Neuronal stem cell (in vitro differentiated cells): ENCODE measurements at regions not wholly inside any gene's neighbourhood (a gene's known extent, or its start where the extent isn't known, plus 50 kb on each side); places are given as distances from the start of the nearest gene placed in this dataset.
A peak's percentile ranks its signal among the peaks of the same experiment; 100 is the strongest.
"Not testable (repeated sequence)": the region's sequence is repeated elsewhere in the genome, so short reads cannot be mapped to it uniquely, and the experiment has no call there.

Experiments used
- DNase-seq: peaks from one replicate; pipeline ENCODE4 v3.0.0-alpha.2; 2013; ENCODE audit warnings: low spot score
- H2AFZ ChIP-seq: one replicate; pipeline ENCODE4 v1.6.1; 2013; ENCODE audit warnings: mild to moderate bottlenecking, low read length, inconsistent platforms
- H2AK5ac ChIP-seq: 2 replicates; pipeline ENCODE4 v1.6.1; 2013; ENCODE audit warnings: low read depth, mild to moderate bottlenecking, inconsistent platforms, low read length, moderate library complexity, mixed read lengths
- H2BK120ac ChIP-seq: 2 replicates; pipeline ENCODE4 v1.6.1; 2013; ENCODE audit warnings: low read depth, mild to moderate bottlenecking, inconsistent platforms, low read length, moderate library complexity, mixed read lengths
- H2BK12ac ChIP-seq: one replicate; pipeline ENCODE4 v1.6.1; 2013; ENCODE audit warnings: low read length, inconsistent platforms
- H2BK15ac ChIP-seq: 2 replicates; pipeline ENCODE4 v1.6.1; 2013; ENCODE audit warnings: mild to moderate bottlenecking, low read length, inconsistent platforms, mixed read lengths
- H2BK5ac ChIP-seq: one replicate; pipeline ENCODE4 v1.6.1; 2013; ENCODE audit warnings: inconsistent platforms, mild to moderate bottlenecking, low read length, moderate library complexity
- H3K14ac ChIP-seq: one replicate; pipeline ENCODE4 v1.6.1; 2013; ENCODE audit warnings: low read length, inconsistent platforms
- H3K18ac ChIP-seq: 2 replicates; pipeline ENCODE4 v1.6.1; 2013; ENCODE audit warnings: low read length, inconsistent platforms
- H3K23ac ChIP-seq: 2 replicates; pipeline ENCODE4 v1.6.1; 2013; ENCODE audit warnings: low read depth, mild to moderate bottlenecking, mixed read lengths, low read length, inconsistent platforms; ENCODE audit not compliant: poor library complexity
- H3K27ac ChIP-seq: replicated peaks from 3 replicates; pipeline ENCODE4 v1.5.1; 2013; ENCODE audit warnings: low read length, inconsistent platforms
- H3K27me3 ChIP-seq, 3 experiments: 2 replicates each; pipeline ENCODE4 v1.6.1; 2013; ENCODE audit warnings: low read length in 3 of 3, mild to moderate bottlenecking in 2 of 3, inconsistent platforms in 1 of 3, low read depth in 1 of 3, mixed read lengths in 1 of 3, moderate library complexity in 1 of 3; ENCODE audit not compliant: control insufficient read depth in 3 of 3, insufficient read depth in 3 of 3
- H3K36me3 ChIP-seq, 2 donors: replicated peaks in 1 of 2; 2 replicates each; pipeline ENCODE4 v1.6.1; 2013; ENCODE audit warnings: low read length in 2 of 2; ENCODE audit not compliant: control insufficient read depth in 2 of 2, insufficient read depth in 2 of 2
- H3K4ac ChIP-seq: 2 replicates; pipeline ENCODE4 v1.6.1; 2013; ENCODE audit warnings: inconsistent platforms, mild to moderate bottlenecking, low read length, moderate library complexity
- H3K4me1 ChIP-seq, 2 donors: 1 replicate in 1 of 2; 2 replicates in 1 of 2; pipeline ENCODE4 v1.6.1; 2013; ENCODE audit warnings: low read length in 2 of 2, low read depth in 1 of 2; ENCODE audit not compliant: control insufficient read depth in 2 of 2, insufficient read depth in 1 of 2
- H3K4me2 ChIP-seq: one replicate; pipeline ENCODE4 v1.6.1; 2013; ENCODE audit warnings: mild to moderate bottlenecking, low read length, inconsistent platforms; ENCODE audit not compliant: insufficient read depth, poor library complexity, severe bottlenecking
- H3K4me3 ChIP-seq, 2 donors: 2 replicates each; pipeline ENCODE4 v1.5.1; 2013; ENCODE audit warnings: low read length in 2 of 2, mild to moderate bottlenecking in 2 of 2, inconsistent platforms in 1 of 2, moderate library complexity in 1 of 2
- H3K79me1 ChIP-seq: one replicate; pipeline ENCODE4 v1.6.1; 2013; ENCODE audit warnings: low read depth, mild to moderate bottlenecking, inconsistent platforms, low read length, moderate library complexity
- H3K9ac ChIP-seq: one replicate; pipeline ENCODE4 v1.6.1; 2013; ENCODE audit warnings: mild to moderate bottlenecking, low read depth, low read length, inconsistent platforms; ENCODE audit not compliant: poor library complexity
- H3K9me3 ChIP-seq, 2 donors: replicated peaks in 1 of 2; 2 replicates each; pipeline versions ENCODE3 to v1.6.1; 2013; ENCODE audit warnings: low read length in 2 of 2, mild to moderate bottlenecking in 2 of 2, inconsistent platforms in 1 of 2, low read depth in 1 of 2, mixed read lengths in 1 of 2, moderate library complexity in 1 of 2; ENCODE audit not compliant: control insufficient read depth in 2 of 2, insufficient read depth in 1 of 2
- H4K8ac ChIP-seq: one replicate; pipeline ENCODE4 v1.6.1; 2013; ENCODE audit warnings: low read depth, mild to moderate bottlenecking, inconsistent platforms, low read length, moderate library complexity
- H4K91ac ChIP-seq: one replicate; pipeline ENCODE4 v1.6.1; 2013; ENCODE audit warnings: low read length, low read depth, mild to moderate bottlenecking, inconsistent platforms; ENCODE audit not compliant: poor library complexity
- WGBS, 2 donors: extraction: QIAGEN DNeasy Blood & Tissue Kit; methylation state at CpG; one replicate each; pipeline ENCODE4 v1.1.7; 2013; ENCODE audit warnings: missing lambda C conversion rate in 2 of 2, mixed read lengths in 1 of 2; ENCODE audit not compliant: insufficient read length in 2 of 2, insufficient replicate concordance in 1 of 2; ENCODE audit errors: extremely low coverage in 2 of 2; 5-methylcytosine and 5-hydroxymethylcytosine counted together

- H3K79me1 ChIP-seq, DNase-seq, H3K36me3 ChIP-seq, H3K27ac ChIP-seq, H3K9me3 ChIP-seq, H4K91ac ChIP-seq, H2BK5ac ChIP-seq, H3K14ac ChIP-seq, H2BK15ac ChIP-seq, H4K8ac ChIP-seq, H3K4ac ChIP-seq, H2BK120ac ChIP-seq, H3K4me3 ChIP-seq, H3K4me2 ChIP-seq, H2BK12ac ChIP-seq, H2AFZ ChIP-seq, H3K9ac ChIP-seq, H2AK5ac ChIP-seq, H3K18ac ChIP-seq, H3K27me3 ChIP-seq, H3K23ac ChIP-seq: not testable (repeated sequence)
- peaks cover 0 to 14% of the 10 kb centered on the region in 2 donors for H3K4me1 ChIP-seq
- no CpG with 5 or more reads among the region's 1 CpG for WGBS, 2 donors
Observed at GRCh38 chr3:178112552-178112951, 423.7 kb upstream of the KCNMB2 start.

- H3K4ac ChIP-seq = no peak overlapping the region
- H2BK120ac ChIP-seq = no peak overlapping the region
- no peak overlapping the region for H3K14ac ChIP-seq
- no peak overlapping the region for H3K4me3 ChIP-seq
- H2AK5ac ChIP-seq = no peak overlapping the region
- H3K4me1 ChIP-seq = peaks cover 0 to 14% of the 10 kb centered on the region in 2 donors
- H3K9ac ChIP-seq = no peak overlapping the region
- peaks cover 1 to 14% of the 10 kb centered on the region in 2 donors for H3K9me3 ChIP-seq
- H3K27me3 ChIP-seq = no peaks in the 10 kb centered on the region
- H2BK15ac ChIP-seq = no peak overlapping the region
- H3K79me1 ChIP-seq = no peaks in the 10 kb centered on the region
- H3K18ac ChIP-seq = no peak overlapping the region
- no peak overlapping the region for H3K23ac ChIP-seq
- no peak overlapping the region for H2AFZ ChIP-seq
- H2BK5ac ChIP-seq = no peak overlapping the region
- H3K36me3 ChIP-seq = no peaks in the 10 kb centered on the region
- no peak overlapping the region for H3K27ac ChIP-seq
- H2BK12ac ChIP-seq = no peak overlapping the region
- no CpG with 5 or more reads among the region's 3 CpGs for WGBS, 2 donors
- no peak overlapping the region for H4K91ac ChIP-seq
- H3K4me2 ChIP-seq = no peak overlapping the region
- H4K8ac ChIP-seq = no peak overlapping the region
- no peak for DNase-seq
Observed at GRCh38 chr3:178117641-178118040, 418.6 kb upstream of the KCNMB2 start.

- not testable (repeated sequence) for H2BK15ac ChIP-seq, DNase-seq, H3K9ac ChIP-seq, H3K36me3 ChIP-seq, H2BK12ac ChIP-seq, H3K27ac ChIP-seq, H3K27me3 ChIP-seq, H2BK5ac ChIP-seq, H3K4me3 ChIP-seq, H3K14ac ChIP-seq, H4K91ac ChIP-seq, H3K4me2 ChIP-seq, H3K18ac ChIP-seq, H3K23ac ChIP-seq, H2AK5ac ChIP-seq, H3K79me1 ChIP-seq, H2BK120ac ChIP-seq, H4K8ac ChIP-seq, H3K4ac ChIP-seq
- no CpG with 5 or more reads among the region's 6 CpGs for WGBS, 2 donors
- peaks cover 1 to 14% of the 10 kb centered on the region in 2 donors for H3K9me3 ChIP-seq
- peak overlapping the region; percentile 49 for H2AFZ ChIP-seq
- peaks cover 0 to 14% of the 10 kb centered on the region in 2 donors for H3K4me1 ChIP-seq
Observed at GRCh38 chr3:178119608-178120295, 416.5 kb upstream of the KCNMB2 start.

- Histone ChIP-seq H3K4ac (no peak overlapping the region), H3K4me1 (peaks cover 0 to 13% of the 10 kb centered on the region in 2 donors), H3K9ac (no peak overlapping the region), H2BK120ac (no peak overlapping the region), H2BK5ac (no peak overlapping the region), H2AK5ac (no peak overlapping the region), H3K4me2 (no peak overlapping the region), H3K27ac (no peak overlapping the region), H4K91ac (no peak overlapping the region), H4K8ac (no peak overlapping the region), H3K18ac (no peak overlapping the region), H3K14ac (no peak overlapping the region), H2BK12ac (no peak overlapping the region), H2AFZ (peak overlapping the region; percentile 49), H3K79me1 (no peaks in the 10 kb centered on the region), H3K9me3 (peaks cover 1 to 14% of the 10 kb centered on the region in 2 donors), H2BK15ac (no peak overlapping the region), H3K23ac (no peak overlapping the region), H3K36me3 (no peaks in the 10 kb centered on the region), H3K27me3 (no peaks in the 10 kb centered on the region), H3K4me3 (no peak overlapping the region)
- WGBS, 2 donors = no CpG with 5 or more reads among the region's 2 CpGs
- DNase-seq = no peak
Observed at GRCh38 chr3:178120367-178120766, 415.9 kb upstream of the KCNMB2 start.
